ENCODE measurements at regions not wholly inside any gene's neighbourhood (a gene's known extent, or its start where the extent isn't known, plus 50 kb on each side); places are given as distances from the start of the nearest gene placed in this dataset.
"Not testable (repeated sequence)": the region's sequence is repeated elsewhere in the genome, so short reads cannot be mapped to it uniquely, and the experiment has no call there.

- Mint-ChIP-seq H3K4me3 (no peak overlapping the region), H3K27me3 (no peaks in the 10 kb centered on the region), H3K36me3 (no peaks in the 10 kb centered on the region), H3K27ac (no peak overlapping the region), H3K9me3 (no peaks in the 10 kb centered on the region), H3K4me1 (no peaks in the 10 kb centered on the region)
- CTCF ChIA-PET: no interaction called here
- no peak for DNase-seq
Measured at GRCh38 chr13:61935710-61936109, 520.1 kb upstream of the PCDH20 start.

- no peak for DNase-seq
- Mint-ChIP-seq H3K4me3 (no peak overlapping the region), H3K27ac (no peak overlapping the region), H3K27me3 (no peaks in the 10 kb centered on the region), H3K4me1 (no peaks in the 10 kb centered on the region), H3K36me3 (no peaks in the 10 kb centered on the region), H3K9me3 (peaks cover 7% of the 10 kb centered on the region)
- CTCF ChIA-PET: no interaction called here
Measured at GRCh38 chr13:61927648-61928047, 512.0 kb upstream of the PCDH20 start.

DNA sequence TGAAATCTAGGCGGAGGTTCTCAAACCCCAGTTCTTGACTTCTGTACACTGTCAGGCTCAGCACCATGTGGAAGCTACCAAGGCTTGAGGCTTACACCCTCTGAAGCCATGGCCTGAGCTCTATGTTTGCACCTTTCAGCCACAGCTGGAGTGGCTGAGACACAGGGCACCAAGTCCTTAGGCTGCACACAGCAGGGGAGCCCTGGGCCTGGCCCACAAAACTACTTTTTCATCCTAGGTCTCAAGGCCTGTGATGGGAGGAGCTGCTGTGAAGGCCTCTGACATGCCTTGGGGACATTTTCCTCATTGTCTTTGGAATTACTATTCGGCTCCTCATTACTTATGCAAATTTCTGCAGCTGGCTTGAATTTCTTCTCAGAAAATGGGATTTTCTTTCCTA, 503.2 kb upstream of the PCDH20 start:
- H3K36me3 Mint-ChIP-seq: no peaks in the 10 kb centered on the region
- DNase-seq: no peak
- H3K9me3 Mint-ChIP-seq: peaks cover 7% of the 10 kb centered on the region
- H3K4me1 Mint-ChIP-seq: no peaks in the 10 kb centered on the region
- no peaks in the 10 kb centered on the region for H3K27me3 Mint-ChIP-seq
- no peak overlapping the region for H3K4me3 Mint-ChIP-seq
- CTCF ChIA-PET: no interaction called here
- H3K27ac Mint-ChIP-seq: no peak overlapping the region

- CTCF ChIA-PET: no interaction called here
- Mint-ChIP-seq H3K27me3 (no peaks in the 10 kb centered on the region), H3K36me3 (no peaks in the 10 kb centered on the region), H3K9me3 (peaks cover under 1% of the 10 kb centered on the region), H3K27ac (no peak overlapping the region), H3K4me1 (no peaks in the 10 kb centered on the region), H3K4me3 (no peak overlapping the region)
- DNase-seq: no peak
Measured at GRCh38 chr13:61916483-61916882, 500.8 kb upstream of the PCDH20 start.

DNA sequence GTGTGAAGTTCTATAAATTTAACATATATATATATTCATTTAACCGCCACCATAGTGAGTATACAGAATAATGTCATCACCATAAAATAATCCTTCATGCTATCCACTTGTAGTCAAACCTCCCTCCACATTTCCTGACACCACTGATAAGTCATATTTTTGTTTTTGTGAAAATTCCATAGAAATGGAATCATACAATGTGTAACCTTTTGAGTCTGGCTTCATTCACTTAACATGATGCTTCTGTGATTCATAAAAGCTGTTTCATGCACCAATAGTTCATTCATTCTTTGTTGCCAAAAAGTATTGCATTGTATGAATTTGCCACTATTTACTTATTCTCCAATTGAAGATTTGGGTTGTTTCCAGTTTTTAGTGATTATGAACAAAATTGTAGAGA, 497.5 kb upstream of the PCDH20 start:
- no peak for DNase-seq
- Mint-ChIP-seq H3K27ac (no peak overlapping the region), H3K9me3 (no peaks in the 10 kb centered on the region), H3K27me3 (no peaks in the 10 kb centered on the region), H3K4me1 (no peaks in the 10 kb centered on the region), H3K4me3 (no peak overlapping the region), H3K36me3 (no peaks in the 10 kb centered on the region)
- CTCF ChIA-PET: no interaction called here

GRCh38 chr13:61908906-61909615, 493.4 kb upstream of the PCDH20 start:
- no peaks in the 10 kb centered on the region for H3K36me3 Mint-ChIP-seq
- CTCF ChIA-PET: no interaction called here
- H3K27ac Mint-ChIP-seq: no peak overlapping the region
- no peaks in the 10 kb centered on the region for H3K27me3 Mint-ChIP-seq
- no peak for DNase-seq
- H3K4me1 Mint-ChIP-seq: no peaks in the 10 kb centered on the region
- no peak overlapping the region for H3K4me3 Mint-ChIP-seq
- H3K9me3 Mint-ChIP-seq: no peaks in the 10 kb centered on the region

GRCh38 chr13:61905054-61905453, 489.4 kb upstream of the PCDH20 start:
- peaks cover 2% of the 10 kb centered on the region for H3K9me3 Mint-ChIP-seq
- no peak overlapping the region for H3K4me3 Mint-ChIP-seq
- DNase-seq: no peak
- no peaks in the 10 kb centered on the region for H3K36me3 Mint-ChIP-seq
- H3K27me3 Mint-ChIP-seq: no peaks in the 10 kb centered on the region
- no peaks in the 10 kb centered on the region for H3K4me1 Mint-ChIP-seq
- CTCF ChIA-PET: no interaction called here
- H3K27ac Mint-ChIP-seq: no peak overlapping the region

DNA sequence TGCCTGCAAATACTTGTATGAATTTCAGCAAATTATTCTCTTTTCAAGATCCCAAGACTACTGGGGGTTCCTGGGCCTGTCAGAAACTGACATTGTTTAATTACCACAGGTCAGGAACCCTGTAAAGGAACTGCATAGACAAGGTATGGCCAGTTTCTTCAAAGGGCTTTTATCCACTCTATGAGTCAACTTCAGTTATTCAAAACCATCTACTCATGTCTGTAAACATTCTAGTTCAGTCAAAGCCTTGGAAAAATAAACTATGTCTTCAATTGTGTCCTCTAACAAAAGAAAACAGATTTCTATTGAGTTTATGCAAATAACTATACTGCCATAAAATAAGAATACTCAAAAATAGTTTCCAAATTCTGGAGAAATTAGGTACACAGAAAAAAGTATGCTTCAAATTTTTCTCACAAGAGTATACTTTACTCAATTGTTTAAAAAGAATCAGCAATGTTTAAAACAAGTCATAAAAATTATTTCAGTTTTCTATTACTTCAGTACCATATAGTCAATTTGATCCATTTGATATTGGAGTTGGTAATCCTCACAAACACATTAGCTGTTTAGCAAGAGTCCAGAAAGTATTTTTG, 486.4 kb upstream of the PCDH20 start:
- Mint-ChIP-seq H3K9me3 (peaks cover 2% of the 10 kb centered on the region), H3K27me3 (no peaks in the 10 kb centered on the region), H3K4me1 (no peaks in the 10 kb centered on the region), H3K36me3 (no peaks in the 10 kb centered on the region), H3K4me3 (no peak overlapping the region), H3K27ac (no peak overlapping the region)
- no peak for DNase-seq
- CTCF ChIA-PET: no interaction called here

DNA sequence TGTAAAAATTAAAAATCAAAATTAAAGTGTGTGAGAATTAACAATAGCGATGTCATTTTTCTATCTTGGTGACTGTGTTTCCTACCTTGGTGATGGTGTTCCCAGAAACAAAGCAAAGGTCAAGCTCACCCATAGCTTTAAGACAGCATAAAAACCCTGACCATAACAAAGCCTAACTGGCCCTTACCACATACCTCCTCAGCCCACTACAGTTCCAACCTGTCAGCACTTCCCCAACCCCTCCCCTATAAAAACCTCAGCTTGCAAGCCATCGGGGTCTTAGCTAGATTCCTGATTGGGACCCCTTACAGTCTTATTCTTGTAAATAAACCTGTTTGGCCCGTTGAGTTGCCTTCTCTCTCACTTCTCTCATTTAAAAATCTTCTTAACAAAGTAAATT, 484.4 kb upstream of the PCDH20 start:
- H3K9me3 Mint-ChIP-seq: peaks cover 2% of the 10 kb centered on the region
- DNase-seq: no peak
- no peak overlapping the region for H3K27ac Mint-ChIP-seq
- CTCF ChIA-PET: no interaction called here
- H3K4me3 Mint-ChIP-seq: no peak overlapping the region
- no peaks in the 10 kb centered on the region for H3K36me3 Mint-ChIP-seq
- no peaks in the 10 kb centered on the region for H3K4me1 Mint-ChIP-seq
- H3K27me3 Mint-ChIP-seq: no peaks in the 10 kb centered on the region

DNA sequence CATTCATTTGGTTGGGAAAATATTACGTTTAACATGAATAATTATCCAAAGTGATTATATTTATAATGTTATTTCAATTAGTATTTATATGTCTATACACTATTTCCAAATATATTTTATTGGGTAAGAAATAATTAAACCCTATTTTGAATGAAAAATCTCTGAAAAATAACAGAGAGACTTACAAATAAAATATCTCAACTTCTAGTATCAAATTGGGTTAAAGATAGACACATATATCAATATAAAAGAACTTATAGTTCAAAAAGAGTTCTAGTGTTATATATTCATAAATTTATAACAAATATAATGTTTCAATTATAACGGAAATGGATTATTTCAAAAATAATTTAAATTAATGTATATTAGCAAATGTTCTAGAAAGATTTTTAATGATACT, 482.6 kb upstream of the PCDH20 start:
- CTCF ChIA-PET: no interaction called here
- no peaks in the 10 kb centered on the region for H3K36me3 Mint-ChIP-seq
- no peaks in the 10 kb centered on the region for H3K27me3 Mint-ChIP-seq
- no peak overlapping the region for H3K4me3 Mint-ChIP-seq
- no peak overlapping the region for H3K27ac Mint-ChIP-seq
- DNase-seq: no peak
- no peaks in the 10 kb centered on the region for H3K4me1 Mint-ChIP-seq
- H3K9me3 Mint-ChIP-seq: peaks cover 2% of the 10 kb centered on the region

DNA sequence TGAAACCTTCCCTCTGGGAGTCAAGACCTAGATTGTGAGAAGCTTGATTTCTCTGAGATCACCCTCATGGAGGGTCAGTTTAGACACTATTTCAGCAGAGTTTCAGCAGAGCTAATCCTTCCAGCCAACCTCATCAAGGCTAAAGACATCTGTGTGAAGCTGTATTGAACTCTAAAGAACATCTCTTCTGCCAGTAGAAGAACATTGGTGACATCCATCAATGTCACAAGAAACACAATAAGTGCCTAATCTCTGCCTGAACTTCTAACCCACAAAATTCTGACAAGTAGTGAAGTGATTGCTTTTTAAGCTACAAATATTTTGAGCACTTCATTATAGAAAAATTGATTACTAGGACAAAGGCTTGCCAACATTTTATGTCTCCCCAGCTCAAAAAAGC, 475.8 kb upstream of the PCDH20 start:
- Mint-ChIP-seq H3K4me3 (no peak overlapping the region), H3K27ac (no peak overlapping the region), H3K27me3 (no peaks in the 10 kb centered on the region), H3K36me3 (no peaks in the 10 kb centered on the region), H3K4me1 (no peaks in the 10 kb centered on the region), H3K9me3 (peaks cover 1% of the 10 kb centered on the region)
- no peak for DNase-seq
- CTCF ChIA-PET: no interaction called here

- H3K27ac Mint-ChIP-seq: no peak overlapping the region
- H3K4me1 Mint-ChIP-seq: no peaks in the 10 kb centered on the region
- CTCF ChIA-PET: no interaction called here
- H3K36me3 Mint-ChIP-seq: no peaks in the 10 kb centered on the region
- H3K27me3 Mint-ChIP-seq: no peaks in the 10 kb centered on the region
- DNase-seq: no peak
- peaks cover 1% of the 10 kb centered on the region for H3K9me3 Mint-ChIP-seq
- no peak overlapping the region for H3K4me3 Mint-ChIP-seq
Measured at GRCh38 chr13:61884830-61885229, 469.2 kb upstream of the PCDH20 start.

DNA sequence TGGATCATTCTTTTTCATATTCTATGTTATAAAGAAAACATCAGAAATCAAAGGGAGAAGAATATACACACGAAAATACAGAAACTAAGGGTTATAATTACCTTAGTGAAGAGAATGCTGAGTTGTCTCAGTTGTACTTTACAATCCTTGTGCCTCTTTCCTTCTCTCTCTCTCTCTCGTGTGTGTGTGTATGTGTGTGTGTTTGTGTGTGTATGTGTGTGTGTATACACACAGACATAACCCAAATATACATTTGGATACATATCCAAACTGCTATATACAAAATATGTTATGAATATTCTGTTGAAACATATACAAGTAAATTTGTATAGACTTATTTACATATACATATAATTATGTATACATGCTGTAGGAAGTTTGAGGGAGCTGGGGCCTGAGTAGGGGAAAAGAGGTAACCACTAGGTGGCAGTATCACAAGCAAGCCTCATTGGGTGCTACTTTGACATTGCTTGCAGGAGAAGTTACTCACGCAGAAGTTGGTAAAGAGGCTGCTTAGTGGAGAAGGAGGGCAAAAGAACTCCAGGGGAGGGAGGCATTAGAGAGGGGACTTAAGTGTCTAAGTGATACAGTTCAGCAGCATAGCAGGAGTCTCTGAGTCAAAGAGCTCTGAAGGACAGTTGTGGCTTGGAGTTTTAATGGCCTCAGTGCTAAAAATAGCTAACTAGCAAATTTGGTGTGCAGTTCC, 465.1 kb upstream of the PCDH20 start:
- no peak overlapping the region for H3K4me3 Mint-ChIP-seq
- no peaks in the 10 kb centered on the region for H3K36me3 Mint-ChIP-seq
- no peaks in the 10 kb centered on the region for H3K4me1 Mint-ChIP-seq
- no peaks in the 10 kb centered on the region for H3K27me3 Mint-ChIP-seq
- H3K27ac Mint-ChIP-seq: no peak overlapping the region
- peaks cover 8% of the 10 kb centered on the region for H3K9me3 Mint-ChIP-seq
- DNase-seq: no peak
- CTCF ChIA-PET: interaction anchor here (1.0 to 1.5 kb wide), 2 partner anchors 10 to 16 kb away, joined by 3 read pairs; no protein-coding TSS in a partner anchor

- H3K4me1 Mint-ChIP-seq, H3K4me3 Mint-ChIP-seq, CTCF ChIA-PET, H3K27me3 Mint-ChIP-seq, H3K27ac Mint-ChIP-seq, DNase-seq, H3K36me3 Mint-ChIP-seq: not testable (repeated sequence)
- H3K9me3 Mint-ChIP-seq: peaks cover 14% of the 10 kb centered on the region
Measured at GRCh38 chr13:61878565-61878964, 462.9 kb upstream of the PCDH20 start.

GRCh38 chr13:61874970-61875579, 459.4 kb upstream of the PCDH20 start:
- Mint-ChIP-seq H3K4me3 (no peak overlapping the region), H3K9me3 (peaks cover 14% of the 10 kb centered on the region), H3K4me1 (no peaks in the 10 kb centered on the region), H3K36me3 (no peaks in the 10 kb centered on the region), H3K27ac (no peak overlapping the region), H3K27me3 (no peaks in the 10 kb centered on the region)
- CTCF ChIA-PET: no interaction called here
- DNase-seq: no peak

Data from activated naive CD4-positive, alpha-beta T cell treated with anti-CD3 and anti-CD28 coated beads, Interleukin-2, amount 10 ng/mL, durations not matched to agents 7 days and 5 days (primary cell).